ENCODE measurements at regions not wholly inside any gene's neighbourhood (a gene's known extent, or its start where the extent isn't known, plus 50 kb on each side); places are given as distances from the start of the nearest gene placed in this dataset.

DNA sequence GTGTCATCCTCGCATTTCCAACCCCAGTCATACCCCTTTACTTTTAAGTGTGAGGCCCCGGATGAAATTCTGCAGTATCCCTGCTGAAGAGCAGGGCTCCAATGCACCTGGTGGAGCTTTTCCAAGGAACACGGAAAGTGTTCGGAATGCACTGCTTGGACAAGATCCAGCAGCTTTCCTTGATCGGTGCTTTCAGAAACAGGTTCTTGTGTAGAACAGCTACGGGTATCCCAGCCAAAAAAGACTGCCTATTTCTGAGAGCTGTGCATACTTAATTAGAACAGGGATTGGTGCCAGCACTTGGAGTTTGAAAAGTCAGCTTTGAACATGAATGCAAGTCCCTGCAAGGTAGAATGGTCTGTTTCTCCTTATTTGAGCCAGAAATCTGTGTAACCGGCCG is 87.2 kb upstream of the C1QTNF9B start:
- H3K27me3 ChIP-seq (ENCODE audit: control insufficient read depth, insufficient read depth, low read length): no peaks in the 10 kb centered on the region
- DNase-seq (ENCODE audit: low read depth): no peak
- TF ChIP-seq, protein P1, sequence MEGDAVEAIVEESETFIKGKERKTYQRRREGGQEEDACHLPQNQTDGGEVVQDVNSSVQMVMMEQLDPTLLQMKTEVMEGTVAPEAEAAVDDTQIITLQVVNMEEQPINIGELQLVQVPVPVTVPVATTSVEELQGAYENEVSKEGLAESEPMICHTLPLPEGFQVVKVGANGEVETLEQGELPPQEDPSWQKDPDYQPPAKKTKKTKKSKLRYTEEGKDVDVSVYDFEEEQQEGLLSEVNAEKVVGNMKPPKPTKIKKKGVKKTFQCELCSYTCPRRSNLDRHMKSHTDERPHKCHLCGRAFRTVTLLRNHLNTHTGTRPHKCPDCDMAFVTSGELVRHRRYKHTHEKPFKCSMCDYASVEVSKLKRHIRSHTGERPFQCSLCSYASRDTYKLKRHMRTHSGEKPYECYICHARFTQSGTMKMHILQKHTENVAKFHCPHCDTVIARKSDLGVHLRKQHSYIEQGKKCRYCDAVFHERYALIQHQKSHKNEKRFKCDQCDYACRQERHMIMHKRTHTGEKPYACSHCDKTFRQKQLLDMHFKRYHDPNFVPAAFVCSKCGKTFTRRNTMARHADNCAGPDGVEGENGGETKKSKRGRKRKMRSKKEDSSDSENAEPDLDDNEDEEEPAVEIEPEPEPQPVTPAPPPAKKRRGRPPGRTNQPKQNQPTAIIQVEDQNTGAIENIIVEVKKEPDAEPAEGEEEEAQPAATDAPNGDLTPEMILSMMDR (IDR thresholded peaks at IDR 0.05; ENCODE audit: insufficient read depth, low read length, poor library complexity, severe bottlenecking): no peak
- no peaks in the 10 kb centered on the region for H3K36me3 ChIP-seq (ENCODE audit: control insufficient read depth, insufficient read depth, low read length)
- no peak overlapping the region for H3K4me3 ChIP-seq (ENCODE audit: low read depth, low read length)

DNA sequence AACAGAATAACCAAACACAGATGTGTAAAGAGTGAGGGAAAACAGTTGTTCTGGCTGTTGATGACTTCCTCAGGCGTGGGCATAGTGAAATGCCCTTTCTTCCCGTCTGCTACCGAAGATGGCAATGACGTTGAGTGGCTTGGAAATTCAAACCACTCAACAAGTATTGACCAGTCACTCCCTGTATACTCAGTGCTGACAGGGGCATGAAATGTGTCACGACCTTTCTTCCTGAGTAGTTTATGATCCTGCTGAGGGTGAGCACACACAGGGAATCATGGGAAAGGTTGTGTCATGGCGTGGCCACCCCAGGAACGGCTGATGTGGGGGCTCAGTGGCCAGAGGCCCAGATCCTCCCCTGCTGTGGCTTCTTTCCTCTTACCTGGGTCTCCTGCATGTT is 87.8 kb upstream of the C1QTNF9B start:
- H3K27me3 ChIP-seq (ENCODE audit: control insufficient read depth, insufficient read depth, low read length): no peaks in the 10 kb centered on the region
- H3K36me3 ChIP-seq (ENCODE audit: control insufficient read depth, insufficient read depth, low read length): no peaks in the 10 kb centered on the region
- TF ChIP-seq, protein P1 (IDR thresholded peaks at IDR 0.05; ENCODE audit: insufficient read depth, low read length, poor library complexity, severe bottlenecking): no peak
- no peak overlapping the region for H3K4me3 ChIP-seq (ENCODE audit: low read depth, low read length)
- no peak for DNase-seq (ENCODE audit: low read depth)

DNA sequence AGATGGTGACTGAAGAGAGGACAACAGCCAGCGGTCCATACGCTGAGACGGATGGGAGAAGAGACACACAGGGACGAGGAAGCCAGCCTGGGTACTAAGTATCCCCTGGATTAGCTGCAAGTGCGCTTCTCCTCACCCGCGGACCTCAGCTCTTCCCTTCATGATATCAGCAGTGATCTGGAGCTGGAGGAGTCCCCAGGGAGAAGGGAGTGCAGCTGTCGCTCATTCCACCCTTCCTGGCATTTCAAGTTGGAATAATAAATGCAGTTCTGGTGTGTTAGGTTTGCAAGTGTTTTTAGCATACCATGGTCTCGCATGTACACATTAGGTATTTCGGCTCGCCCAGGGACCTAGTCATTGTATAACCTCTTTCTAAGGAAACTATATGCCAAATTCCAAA is 88.5 kb upstream of the C1QTNF9B start:
- Histone ChIP-seq H3K36me3 (ENCODE audit: control insufficient read depth, insufficient read depth, low read length) (no peaks in the 10 kb centered on the region), H3K4me3 (ENCODE audit: low read depth, low read length) (no peak overlapping the region), H3K27me3 (ENCODE audit: control insufficient read depth, insufficient read depth, low read length) (no peaks in the 10 kb centered on the region)
- DNase-seq (ENCODE audit: low read depth): no peak
- TF ChIP-seq, protein P1 (IDR thresholded peaks at IDR 0.05; ENCODE audit: insufficient read depth, low read length, poor library complexity, severe bottlenecking): no peak

DNA sequence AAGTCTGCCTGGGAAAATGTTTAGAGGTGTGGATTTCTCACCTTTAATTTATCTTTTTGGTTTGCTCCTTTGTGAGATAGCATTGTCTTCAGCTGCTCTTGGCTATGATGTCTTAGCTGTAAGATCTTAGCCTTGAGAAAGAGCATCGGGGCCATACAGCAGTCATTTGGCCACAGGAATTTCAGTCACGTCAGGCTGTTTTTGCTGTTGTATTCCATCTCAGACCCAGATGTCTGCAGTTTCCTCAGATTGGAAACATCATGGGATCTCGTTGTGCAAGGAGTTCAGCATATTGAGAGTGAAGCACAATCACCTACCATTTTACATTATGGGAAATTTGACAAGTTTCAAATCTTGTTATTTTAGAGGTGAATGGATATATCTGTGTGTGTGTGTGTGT is 89.3 kb upstream of the C1QTNF9B start:
- DNase-seq (ENCODE audit: low read depth): no peak
- H3K27me3 ChIP-seq (ENCODE audit: control insufficient read depth, insufficient read depth, low read length): no peaks in the 10 kb centered on the region
- no peaks in the 10 kb centered on the region for H3K36me3 ChIP-seq (ENCODE audit: control insufficient read depth, insufficient read depth, low read length)
- TF ChIP-seq, protein P1 (IDR thresholded peaks at IDR 0.05; ENCODE audit: insufficient read depth, low read length, poor library complexity, severe bottlenecking): no peak
- no peak overlapping the region for H3K4me3 ChIP-seq (ENCODE audit: low read depth, low read length)

DNA sequence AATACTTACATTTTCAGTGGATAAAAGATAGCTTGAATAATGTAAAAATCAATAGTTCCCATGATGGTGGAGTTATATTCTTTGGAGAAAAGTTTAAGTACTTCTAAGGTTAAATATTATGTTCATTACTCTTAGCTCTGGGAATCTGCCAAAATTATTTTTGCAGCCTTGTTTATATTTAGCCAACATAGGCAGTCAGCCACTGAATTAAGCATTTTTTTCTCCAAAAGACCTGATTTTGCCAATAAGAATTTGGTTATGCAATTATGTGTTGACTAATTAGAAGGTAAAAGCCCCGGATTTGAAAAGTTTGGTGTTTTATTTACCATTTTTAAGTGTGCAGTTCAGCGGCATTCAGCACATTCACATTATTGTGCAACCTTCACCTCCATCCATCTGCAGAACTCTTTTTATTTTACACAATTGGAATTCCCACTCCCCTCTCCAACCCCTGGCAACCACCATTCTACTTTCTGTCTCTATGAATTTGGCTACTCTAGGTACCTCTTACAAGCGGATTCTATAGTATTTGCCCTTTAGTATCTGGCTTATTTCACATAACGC is 90.1 kb upstream of the C1QTNF9B start:
- no peak for DNase-seq (ENCODE audit: low read depth)
- TF ChIP-seq, protein P1 (IDR thresholded peaks at IDR 0.05; ENCODE audit: insufficient read depth, low read length, poor library complexity, severe bottlenecking): no peak
- no peaks in the 10 kb centered on the region for H3K27me3 ChIP-seq (ENCODE audit: control insufficient read depth, insufficient read depth, low read length)

DNA sequence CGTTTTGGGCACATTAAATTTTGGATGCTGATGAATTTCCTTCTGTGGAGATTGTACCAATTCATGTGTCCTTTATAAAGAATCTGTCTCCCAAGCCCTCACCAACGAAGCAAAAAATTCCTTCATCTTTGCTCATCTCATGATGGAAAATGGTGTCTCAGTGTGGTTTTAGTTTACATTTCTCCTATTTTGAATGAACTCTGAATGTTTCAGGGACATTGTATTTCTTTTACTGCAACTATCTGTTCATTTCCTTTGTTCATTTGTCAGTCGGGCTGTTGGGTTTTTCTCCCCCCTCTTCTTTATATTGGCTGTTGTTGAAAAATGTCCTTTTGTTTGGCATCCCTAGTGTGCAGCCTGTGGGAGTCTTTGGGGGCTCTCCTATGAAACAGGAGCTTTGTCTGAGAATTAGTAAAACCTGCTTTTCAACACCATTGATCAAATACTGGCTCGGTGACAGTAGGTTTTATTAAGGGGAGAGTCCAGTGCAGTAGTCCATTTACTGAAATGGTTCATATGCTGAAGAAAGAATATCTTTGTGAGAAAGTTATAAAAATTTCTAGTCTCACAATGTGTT is 91.3 kb upstream of the C1QTNF9B start:
- DNase-seq (ENCODE audit: low read depth): no peak
- H3K4me3 ChIP-seq (ENCODE audit: low read depth, low read length): no peak overlapping the region
- TF ChIP-seq, protein P1 (IDR thresholded peaks at IDR 0.05; ENCODE audit: insufficient read depth, low read length, poor library complexity, severe bottlenecking): no peak
- H3K36me3 ChIP-seq (ENCODE audit: control insufficient read depth, insufficient read depth, low read length): no peaks in the 10 kb centered on the region
- no peaks in the 10 kb centered on the region for H3K27me3 ChIP-seq (ENCODE audit: control insufficient read depth, insufficient read depth, low read length)

More for the DNA sequence above, 90.1 kb upstream of the C1QTNF9B start:
- Histone ChIP-seq H3K4me3 (ENCODE audit: low read depth, low read length) (no peak overlapping the region), H3K36me3 (ENCODE audit: control insufficient read depth, insufficient read depth, low read length) (no peaks in the 10 kb centered on the region)
